ENCODE measurements at regions not wholly inside any gene's neighbourhood (a gene's known extent, or its start where the extent isn't known, plus 50 kb on each side); places are given as distances from the start of the nearest gene placed in this dataset.
A peak's percentile ranks its signal among the peaks of the same experiment; 100 is the strongest.

- DNase-seq: peak; percentile 29
Observed at GRCh38 chrX:8971116-8971515, 62.8 kb downstream of the FAM9B start.

DNA sequence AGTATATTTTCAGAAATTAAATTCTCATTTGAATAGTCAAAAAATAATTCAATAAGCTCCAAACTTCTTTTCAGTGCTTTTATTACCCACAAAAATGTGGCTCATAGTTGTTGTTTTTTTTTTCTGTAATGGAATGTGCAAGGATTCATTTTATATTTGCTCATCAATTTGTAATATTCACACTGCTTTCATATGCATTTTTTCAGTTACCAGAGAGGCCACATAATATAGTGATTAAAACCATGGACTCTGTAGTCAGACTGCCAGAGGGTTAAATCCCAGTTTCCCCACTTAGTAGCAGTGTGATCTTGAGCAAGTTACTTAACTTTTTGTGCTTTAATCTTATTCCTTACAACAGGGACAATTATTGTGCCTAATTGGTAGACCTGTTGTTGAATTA lies 64.5 kb downstream of the FAM9B start:
- DNase-seq: no peak

- no peak for DNase-seq
Observed at GRCh38 chrX:8967461-8967860, 66.5 kb downstream of the FAM9B start.

GRCh38 chrX:8960957-8961468 lies 72.9 kb downstream of the FAM9B start:
- no peak for DNase-seq

DNA sequence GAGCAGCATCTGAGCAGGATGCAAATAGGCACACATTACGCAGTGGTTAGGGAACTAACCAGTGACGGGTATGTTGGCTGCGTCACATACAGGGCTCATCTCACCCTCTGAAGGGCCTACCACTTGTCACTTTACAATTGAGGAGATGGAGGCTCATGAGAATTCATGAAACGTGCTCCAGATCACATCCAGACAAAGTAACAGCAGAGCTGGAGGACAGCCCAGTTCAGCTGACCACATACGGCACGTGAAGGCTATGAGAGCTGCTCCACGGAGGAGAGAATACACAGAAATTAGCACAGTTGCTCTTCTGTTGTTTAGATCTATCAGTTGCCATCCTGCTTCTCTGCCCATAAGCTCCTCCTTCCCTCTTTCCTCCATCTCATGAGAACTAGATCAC lies 78.4 kb downstream of the FAM9B start:
- no peak for DNase-seq

DNA sequence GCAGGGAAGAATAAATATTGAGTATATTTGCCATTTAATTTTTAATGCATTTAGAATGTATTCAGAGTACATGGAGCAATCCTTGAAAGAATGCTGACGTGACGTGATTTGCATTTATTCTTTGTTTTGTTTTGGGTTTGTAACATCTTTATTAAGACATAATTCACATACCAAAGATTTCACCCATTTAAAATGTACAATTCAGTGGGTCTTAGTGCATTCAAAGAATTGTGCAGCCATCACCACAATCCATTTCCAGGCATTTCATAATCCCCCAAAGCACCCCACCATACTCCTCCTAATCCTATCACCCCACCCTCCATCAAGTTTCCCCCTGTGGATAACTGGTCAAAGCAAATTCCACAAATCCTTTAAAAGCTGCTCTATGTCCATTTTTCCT lies 87.4 kb downstream of the FAM9B start:
- no peak for DNase-seq

DNA sequence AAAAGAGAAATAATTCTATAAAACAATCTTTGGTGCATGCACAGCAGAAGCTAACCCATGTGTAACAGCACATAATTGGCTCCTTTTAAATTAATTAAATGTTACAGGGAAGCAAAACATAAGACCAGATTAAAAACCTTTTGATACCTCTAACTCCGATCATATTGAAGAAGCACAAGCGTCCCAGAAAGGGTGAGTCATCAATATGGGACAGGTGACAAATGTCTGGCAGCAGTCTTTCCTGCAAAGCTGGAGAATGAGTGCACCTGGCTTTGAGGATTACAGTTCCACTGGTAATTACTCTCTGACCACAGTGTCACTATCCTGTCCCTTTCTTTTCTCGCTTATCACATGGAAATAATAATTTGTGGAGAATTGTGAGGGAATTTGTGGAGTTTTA lies 94.6 kb downstream of the FAM9B start:
- peak; percentile 19 for DNase-seq

GRCh38 chrX:8927701-8928100 lies 106.2 kb downstream of the FAM9B start:
- no peak for DNase-seq

DNA sequence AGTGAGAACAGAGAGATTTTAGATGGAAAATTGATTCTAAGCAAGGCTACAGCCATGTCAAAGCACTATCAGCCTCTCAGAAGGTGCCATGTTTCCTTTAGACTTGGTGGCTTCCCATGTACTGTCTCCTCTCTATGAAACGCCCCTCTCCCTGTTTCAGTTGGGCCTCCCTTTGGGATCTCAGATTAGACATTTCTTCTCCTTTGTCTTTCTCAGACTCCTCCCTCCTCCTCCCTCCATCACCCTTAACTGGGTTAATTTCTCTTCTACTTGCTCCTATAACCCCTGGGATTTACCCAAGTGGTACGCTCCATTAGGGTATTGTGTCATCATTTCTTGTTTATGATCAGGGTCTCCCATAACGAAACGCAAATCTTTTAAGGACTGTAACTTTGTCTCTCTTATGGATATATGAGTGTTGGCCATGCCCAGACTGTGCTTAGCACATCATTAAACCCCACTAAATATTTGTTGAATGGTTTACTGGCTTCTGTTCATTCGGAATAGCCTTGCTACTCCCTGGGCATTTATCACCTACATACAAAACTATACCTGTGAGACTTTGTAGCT lies 106.8 kb downstream of the FAM9B start:
- no peak for DNase-seq

GRCh38 chrX:8921615-8922014 lies 112.3 kb downstream of the FAM9B start:
- DNase-seq: no peak

DNA sequence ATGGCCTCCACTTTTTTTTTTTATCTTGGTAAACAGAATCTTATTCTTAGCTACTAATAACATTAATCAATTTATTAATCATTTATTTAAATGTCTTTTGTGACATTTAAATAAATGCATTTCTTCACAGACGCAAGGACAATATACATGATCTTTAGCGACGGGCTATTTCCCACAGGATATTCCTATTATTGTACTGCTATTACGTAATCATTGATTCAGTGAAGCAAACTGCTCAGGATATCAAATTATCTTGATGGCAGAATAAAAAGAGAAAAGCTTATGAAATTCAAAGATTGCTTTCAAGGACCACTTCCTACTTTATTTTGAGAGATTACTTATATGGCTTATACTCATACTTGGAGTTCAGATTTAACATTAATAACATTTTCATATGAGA lies 114.1 kb downstream of the FAM9B start:
- DNase-seq: no peak

DNA sequence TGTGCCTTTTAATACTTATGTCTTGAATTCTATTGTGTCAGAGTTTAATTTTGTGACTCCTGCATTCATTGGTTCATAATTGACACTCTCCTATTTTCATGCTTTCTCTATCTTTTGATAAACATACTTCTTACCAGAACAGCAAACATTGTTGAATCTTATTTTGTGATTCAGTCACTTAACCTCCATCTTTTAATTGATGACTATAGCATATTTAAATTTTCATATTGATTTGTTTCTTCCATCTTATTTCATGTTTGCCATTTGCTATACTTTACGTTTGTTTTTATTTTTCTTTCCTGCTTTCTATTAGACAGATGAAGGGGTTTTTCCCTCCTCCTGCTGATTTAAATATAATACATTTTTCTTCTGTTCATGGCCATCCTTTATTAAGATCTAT lies 115.5 kb upstream of the FAM9A start:
- no peak for DNase-seq

DNA sequence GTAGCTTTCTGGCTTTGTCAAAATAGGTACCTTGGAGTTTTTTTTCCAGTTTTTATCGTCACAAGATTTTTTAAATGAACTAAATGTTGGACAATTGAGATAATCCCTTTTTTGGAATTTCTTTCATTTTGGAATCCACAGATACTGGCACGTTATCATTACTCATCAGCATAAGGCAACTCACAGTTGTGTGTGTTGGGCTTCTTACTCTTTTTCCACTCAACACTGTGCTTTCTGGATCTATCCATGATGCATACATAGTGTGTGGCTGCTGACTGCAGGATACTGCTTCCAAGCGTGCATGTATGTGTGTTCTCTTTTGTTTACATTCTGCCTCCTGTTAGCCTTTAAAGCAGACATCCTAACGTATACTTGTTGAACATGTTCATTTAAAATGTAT lies 113.5 kb upstream of the FAM9A start:
- no peak for DNase-seq

- DNase-seq: no peak
Observed at GRCh38 chrX:8913655-8914409, 112.6 kb upstream of the FAM9A start.

DNA sequence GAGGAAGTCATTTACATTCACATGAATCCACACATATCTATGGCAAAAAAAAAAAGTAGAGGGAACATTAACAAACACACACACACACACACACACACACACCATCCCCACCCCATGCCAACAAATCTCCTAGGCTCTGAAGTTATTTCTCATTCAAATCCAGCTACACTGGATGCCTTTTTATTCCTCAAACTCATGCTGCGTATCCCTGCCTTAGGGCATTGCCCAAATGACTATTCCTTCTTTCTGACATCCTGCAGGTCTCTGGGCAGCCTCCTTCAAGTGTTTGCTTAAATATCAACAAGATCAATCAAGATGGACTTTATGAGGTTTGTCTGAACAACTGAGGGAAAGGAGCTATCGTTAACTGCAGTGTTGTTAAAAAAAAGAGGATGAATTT lies 106.5 kb upstream of the FAM9A start:
- DNase-seq: no peak

DNA sequence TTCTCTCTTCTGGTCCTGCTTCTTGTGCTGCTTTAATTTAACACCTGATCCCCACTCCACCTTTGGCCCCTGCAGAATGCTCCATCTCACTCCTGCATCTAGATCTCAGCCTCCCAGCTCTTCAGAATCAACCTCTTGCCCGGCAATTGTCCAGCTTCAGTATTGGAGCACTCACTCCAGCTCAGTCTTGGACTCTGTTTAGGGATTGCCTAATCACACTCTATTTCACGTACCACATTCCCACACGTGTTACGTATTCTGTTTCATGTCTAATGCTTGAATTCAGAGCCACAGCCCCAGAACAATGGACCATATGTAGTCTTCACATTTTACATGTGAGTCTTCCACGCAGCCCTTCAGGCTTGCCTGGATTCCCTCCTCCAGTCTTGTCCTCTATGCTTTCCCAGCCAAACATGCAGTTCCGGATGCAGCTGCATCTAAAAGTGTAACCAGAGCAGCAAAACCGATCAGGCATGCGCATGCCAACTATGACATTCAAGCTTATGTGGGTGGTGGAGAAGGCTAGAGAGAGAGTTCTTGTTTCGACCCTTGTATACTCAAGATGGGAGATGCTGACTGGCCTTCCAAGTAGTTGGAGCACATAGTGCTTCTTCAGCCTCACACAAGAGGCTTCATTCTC lies 105.2 kb upstream of the FAM9A start:
- no peak for DNase-seq

- no peak for DNase-seq
Observed at GRCh38 chrX:8897259-8897658, 96.1 kb upstream of the FAM9A start.

- DNase-seq: no peak
Observed at GRCh38 chrX:8890794-8891193, 89.6 kb upstream of the FAM9A start.

- DNase-seq: no peak
Observed at GRCh38 chrX:8887004-8887403, 85.8 kb upstream of the FAM9A start.

GRCh38 chrX:8879750-8880149 lies 78.6 kb upstream of the FAM9A start:
- DNase-seq: no peak

DNA sequence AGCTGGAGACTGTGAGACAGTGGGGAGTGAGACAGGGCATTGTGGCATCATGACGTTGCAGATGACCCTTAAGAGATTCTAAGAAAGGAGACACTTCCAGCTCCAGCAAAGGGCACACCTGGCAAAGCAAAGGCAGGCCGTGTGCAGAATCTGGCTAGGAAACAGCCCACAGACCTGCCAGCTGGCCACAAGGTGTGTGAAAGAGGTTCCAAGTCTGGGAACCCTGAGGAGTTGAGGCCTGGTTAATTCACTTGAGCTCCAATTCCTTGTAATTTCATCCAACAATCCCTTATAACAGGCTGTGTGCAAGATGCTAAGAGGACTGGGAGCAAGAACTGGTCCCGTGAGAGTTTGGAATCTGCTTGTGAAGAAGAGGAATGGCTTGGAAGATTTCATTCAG lies 72.8 kb upstream of the FAM9A start:
- no peak for DNase-seq

GRCh38 chrX:8873102-8873501 lies 71.9 kb upstream of the FAM9A start:
- DNase-seq: no peak

GRCh38 chrX:8870411-8870810 lies 69.2 kb upstream of the FAM9A start:
- DNase-seq: no peak

DNA sequence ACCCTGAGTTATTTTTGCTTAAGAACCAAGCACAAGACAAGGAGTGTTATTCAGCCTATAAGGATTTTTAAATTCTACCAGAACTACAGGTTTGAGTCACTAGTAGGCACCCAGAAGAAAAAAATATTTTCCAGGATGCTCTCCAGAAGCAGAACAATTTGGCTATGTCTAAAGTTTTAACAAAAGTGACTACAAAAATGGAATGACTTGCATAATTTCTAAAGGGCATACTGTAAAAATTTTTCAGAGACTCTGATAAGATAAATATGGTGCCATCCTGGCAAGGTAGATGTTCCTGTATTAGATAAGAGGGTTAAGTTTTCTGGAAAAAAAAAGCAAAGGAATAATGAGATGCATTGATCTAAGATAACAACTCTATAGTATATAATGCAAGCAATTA lies 68.6 kb upstream of the FAM9A start:
- no peak for DNase-seq
